GM23248 (cell line): ENCODE measurements at regions not wholly inside any gene's neighbourhood (a gene's known extent, or its start where the extent isn't known, plus 50 kb on each side); places are given as distances from the start of the nearest gene placed in this dataset.
A peak's percentile ranks its signal among the peaks of the same experiment; 100 is the strongest.

ENCODE experiments used
- DNase-seq: peaks from one replicate; pipeline ENCODE4 v3.0.0-alpha.2; 2015
- H2AFZ ChIP-seq: fragments of 200-600 bp; sonication (generic); 2 replicates; pipeline ENCODE4 v1.6.1; 2016; ENCODE audit warnings: antibody characterized with exemption
- H3F3A ChIP-seq: fragments of 200-600 bp; sonication (generic); 2 replicates; pipeline ENCODE4 v1.6.1; 2016; ENCODE audit warnings: mild to moderate bottlenecking, antibody characterized with exemption, mixed run types; ENCODE audit not compliant: insufficient read depth
- H3K27ac ChIP-seq: fragments of 200-600 bp; sonication (generic); 2 replicates; pipeline ENCODE4 v1.5.1; 2016; ENCODE audit warnings: mild to moderate bottlenecking
- H3K27me3 ChIP-seq: fragments of 200-600 bp; sonication (generic); replicated peaks from 2 replicates; pipeline ENCODE4 v1.6.1; 2016; ENCODE audit warnings: mild to moderate bottlenecking; ENCODE audit not compliant: insufficient read depth
- H3K36me3 ChIP-seq: fragments of 200-600 bp; sonication (generic); 2 replicates; pipeline ENCODE4 v1.6.1; 2016; ENCODE audit warnings: low read depth, mild to moderate bottlenecking
- H3K4me1 ChIP-seq: fragments of 200-600 bp; sonication (generic); 2 replicates; pipeline ENCODE4 v1.6.1; 2016; ENCODE audit warnings: mild to moderate bottlenecking; ENCODE audit not compliant: insufficient read depth
- H3K4me2 ChIP-seq: fragments of 200-600 bp; sonication (generic); one replicate; pipeline ENCODE4 v1.6.1; 2016; ENCODE audit warnings: mild to moderate bottlenecking; ENCODE audit not compliant: unreplicated experiment
- H3K4me3 ChIP-seq: fragments of 200-600 bp; sonication (generic); 2 replicates; pipeline ENCODE4 v1.5.1; 2016; ENCODE audit warnings: mild to moderate bottlenecking
- H3K79me2 ChIP-seq: fragments of 200-600 bp; sonication (generic); 2 replicates; pipeline ENCODE4 v1.6.1; 2016; ENCODE audit warnings: mild to moderate bottlenecking; ENCODE audit not compliant: insufficient read depth
- H3K9ac ChIP-seq: fragments of 200-600 bp; sonication (generic); 2 replicates; pipeline ENCODE4 v1.6.1; 2016; ENCODE audit warnings: mild to moderate bottlenecking
- H3K9me2 ChIP-seq: fragments of 200-600 bp; sonication (generic); 2 replicates; pipeline ENCODE4 v1.6.1; 2016; ENCODE audit warnings: mixed run types, mild to moderate bottlenecking, moderate library complexity; ENCODE audit not compliant: insufficient read depth
- H3K9me3 ChIP-seq: fragments of 200-600 bp; sonication (generic); one replicate; pipeline ENCODE4 v1.6.1; 2017; ENCODE audit warnings: low read depth
- H4K20me1 ChIP-seq: fragments of 200-600 bp; sonication (generic); 2 replicates; pipeline ENCODE4 v1.6.0; 2016; ENCODE audit not compliant: insufficient read depth
- EZH2 ChIP-seq: fragments of 200-600 bp; sonication (generic); IDR thresholded peaks from 2 replicates; pipeline ENCODE4 v1.6.1; 2018; ENCODE audit warnings: antibody characterized with exemption, mild to moderate bottlenecking; ENCODE audit not compliant: insufficient read depth, poor library complexity, severe bottlenecking
- EZH2phosphoT487 ChIP-seq: fragments of 200-600 bp; sonication (generic); IDR thresholded peaks from 2 replicates; pipeline ENCODE4 v1.6.1; 2018; ENCODE audit warnings: antibody characterized with exemption, moderate library complexity, mild to moderate bottlenecking, low read depth; ENCODE audit not compliant: insufficient read depth
- WGBS, 2 experiments: methylation state at CpG; one replicate each; pipeline ENCODE4 v1.1.6; 2015 to 2017; ENCODE audit warnings: low lambda C conversion rate in 2 of 2, low coverage in 1 of 2; ENCODE audit errors: missing lambda C conversion rate in 2 of 2; 5-methylcytosine and 5-hydroxymethylcytosine counted together
- in situ Hi-C: fragments of 300-500 bp; cut with MboI; formaldehyde crosslinking; loops from 2 replicates; pipeline ENCODE4 v1.15.0; 2020

DNA sequence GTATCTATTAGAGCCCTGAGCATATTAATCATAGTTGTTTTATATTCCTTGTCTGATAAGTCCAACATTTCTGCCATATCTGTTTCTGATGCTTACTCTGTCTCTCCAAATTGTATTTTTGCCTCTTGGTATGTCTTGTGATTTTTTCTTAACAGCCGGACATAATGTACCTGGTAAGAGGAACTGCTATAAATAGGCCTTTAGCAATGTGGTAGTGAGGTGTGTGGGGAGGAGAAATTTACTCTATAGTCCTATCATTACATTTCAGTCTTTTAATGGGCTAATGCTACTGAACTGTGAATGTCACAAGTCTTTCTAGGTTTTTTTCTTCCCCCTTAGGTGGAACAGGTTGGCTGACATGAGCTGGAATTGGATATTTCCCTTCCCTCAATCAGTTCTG is 176.1 kb upstream of the FGF10 start:
- Histone ChIP-seq H3K9me3 (no peaks in the 10 kb centered on the region), H2AFZ (no peak overlapping the region), H3K36me3 (no peaks in the 10 kb centered on the region), H3K9ac (no peak overlapping the region), H3K4me2 (no peak overlapping the region), H3K9me2 (no peaks in the 10 kb centered on the region; the same call in 1 of the 2 replicates), H3K27ac (no peak overlapping the region), H3K79me2 (no peaks in the 10 kb centered on the region), H3K27me3 (peaks cover 4% of the 10 kb centered on the region; the same call in 1 of the 2 replicates), H3F3A (no peaks in the 10 kb centered on the region), H3K4me1 (no peaks in the 10 kb centered on the region), H4K20me1 (no peaks in the 10 kb centered on the region), H3K4me3 (no peak overlapping the region)
- DNase-seq = no peak
- TF ChIP-seq EZH2phosphoT487 = no peak
- TF ChIP-seq EZH2 = no peak
- WGBS, 2 experiments = 55 to 77% methylated on average over 1 of the region's 1 CpG
- in situ Hi-C loops = no loop called here

DNA sequence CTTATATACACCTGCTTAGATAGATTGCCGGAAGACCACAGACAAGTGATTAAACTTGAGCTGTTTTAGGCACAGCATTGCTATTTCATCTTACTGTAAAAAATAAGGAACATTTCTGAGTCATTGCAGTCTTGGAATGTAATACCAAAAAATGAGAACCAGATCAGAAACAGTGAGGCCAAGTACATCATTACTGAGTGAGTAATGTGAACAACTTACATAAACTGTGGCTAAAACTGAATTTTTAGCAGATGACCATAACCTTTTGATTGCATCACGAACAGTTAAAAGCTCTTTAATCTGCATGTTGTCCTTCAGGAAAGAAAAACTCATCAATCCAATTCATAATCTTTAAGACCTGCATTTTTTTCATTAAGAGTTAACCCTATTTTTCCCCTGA is 157.1 kb upstream of the FGF10 start:
- no peak for TF ChIP-seq EZH2
- 0 out of 2 replicates have a peak, but pooled peaks have one; percentile 72 for TF ChIP-seq EZH2phosphoT487
- Histone ChIP-seq H3K27me3 (peaks cover 66% of the 10 kb centered on the region), H3K27ac (no peak overlapping the region)

DNA sequence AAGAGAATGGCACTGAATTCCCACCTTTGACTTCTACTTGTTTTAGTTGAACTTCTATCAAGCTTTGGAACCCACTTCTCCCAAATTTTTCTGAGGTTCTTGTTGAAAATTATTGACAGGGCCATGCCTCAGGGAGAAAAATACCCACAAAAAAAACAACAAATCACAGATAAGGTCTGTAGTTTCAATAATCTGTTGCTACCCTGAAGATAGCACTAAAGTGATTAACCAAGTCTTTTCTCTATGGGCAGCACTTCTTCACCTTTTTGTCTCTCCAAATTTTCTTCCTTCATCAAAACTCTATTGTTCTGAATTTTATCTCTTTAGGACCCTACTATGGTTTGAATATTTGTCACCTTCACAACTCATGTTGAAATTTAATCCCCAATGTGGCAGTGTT is 154.3 kb upstream of the FGF10 start:
- H3K36me3 ChIP-seq = no peaks in the 10 kb centered on the region
- H3K27me3 ChIP-seq = peaks cover 64% of the 10 kb centered on the region
- no peak overlapping the region for H3K9ac ChIP-seq
- H4K20me1 ChIP-seq = no peaks in the 10 kb centered on the region
- H3K27ac ChIP-seq = no peak overlapping the region
- no peak overlapping the region for H2AFZ ChIP-seq
- peaks cover 6% of the 10 kb centered on the region for H3K4me1 ChIP-seq
- no peak for DNase-seq
- no peak overlapping the region for H3K4me2 ChIP-seq
- H3K9me3 ChIP-seq = no peaks in the 10 kb centered on the region
- H3K9me2 ChIP-seq = no peaks in the 10 kb centered on the region
- TF ChIP-seq EZH2 = no peak
- TF ChIP-seq EZH2phosphoT487 = no peak
- no peak overlapping the region for H3K4me3 ChIP-seq
- no peaks in the 10 kb centered on the region for H3K79me2 ChIP-seq
- in situ Hi-C loops = no loop called here
- H3F3A ChIP-seq = peaks cover 19% of the 10 kb centered on the region

More for the DNA sequence above, 157.1 kb upstream of the FGF10 start:
- 1 to 3% methylated on average over 2 of the region's 2 CpGs for WGBS, 2 experiments
- Histone ChIP-seq H3K9me3 (no peaks in the 10 kb centered on the region), H2AFZ (no peak overlapping the region), H3K4me2 (no peak overlapping the region), H4K20me1 (no peaks in the 10 kb centered on the region), H3K4me1 (peaks cover 6% of the 10 kb centered on the region), H3K9ac (no peak overlapping the region), H3K36me3 (no peaks in the 10 kb centered on the region), H3K4me3 (no peak overlapping the region), H3K79me2 (no peaks in the 10 kb centered on the region), H3F3A (peaks cover 19% of the 10 kb centered on the region), H3K9me2 (no peaks in the 10 kb centered on the region)
- in situ Hi-C loops = no loop called here
- peak; percentile 86 for DNase-seq

DNA sequence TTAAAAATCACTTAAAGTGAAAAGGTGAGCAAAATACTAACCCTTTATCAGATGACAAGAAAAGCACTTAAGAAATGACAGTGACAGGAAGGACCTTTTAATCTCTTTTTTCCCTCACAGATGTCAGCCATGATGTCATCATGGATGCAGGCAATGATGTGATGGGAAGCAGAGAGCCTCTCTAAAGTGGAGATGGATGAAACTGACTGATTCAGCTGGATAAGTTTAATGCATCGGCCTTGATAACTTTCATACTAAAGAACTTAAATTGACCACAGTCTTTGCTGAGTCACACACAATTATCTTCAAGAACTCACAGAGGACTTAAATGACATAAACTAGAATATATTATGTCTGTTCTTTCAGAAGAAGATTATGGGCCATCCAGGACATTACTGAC is 153.2 kb upstream of the FGF10 start:
- H3K36me3 ChIP-seq = no peaks in the 10 kb centered on the region
- H3K9ac ChIP-seq = no peak overlapping the region
- DNase-seq = no peak
- no peaks in the 10 kb centered on the region for H3K9me2 ChIP-seq
- no peaks in the 10 kb centered on the region for H3K79me2 ChIP-seq
- H3F3A ChIP-seq = peaks cover 19% of the 10 kb centered on the region
- no peak overlapping the region for H2AFZ ChIP-seq
- H3K4me3 ChIP-seq = no peak overlapping the region
- in situ Hi-C loops = no loop called here
- H3K4me2 ChIP-seq = no peak overlapping the region
- 67% methylated on average over 1 of the region's 1 CpG for WGBS, 2 experiments
- H3K9me3 ChIP-seq = no peaks in the 10 kb centered on the region
- no peak for TF ChIP-seq EZH2phosphoT487
- H4K20me1 ChIP-seq = no peaks in the 10 kb centered on the region
- no peak overlapping the region for H3K27ac ChIP-seq
- H3K4me1 ChIP-seq = peaks cover 6% of the 10 kb centered on the region
- peaks cover 58% of the 10 kb centered on the region for H3K27me3 ChIP-seq

DNA sequence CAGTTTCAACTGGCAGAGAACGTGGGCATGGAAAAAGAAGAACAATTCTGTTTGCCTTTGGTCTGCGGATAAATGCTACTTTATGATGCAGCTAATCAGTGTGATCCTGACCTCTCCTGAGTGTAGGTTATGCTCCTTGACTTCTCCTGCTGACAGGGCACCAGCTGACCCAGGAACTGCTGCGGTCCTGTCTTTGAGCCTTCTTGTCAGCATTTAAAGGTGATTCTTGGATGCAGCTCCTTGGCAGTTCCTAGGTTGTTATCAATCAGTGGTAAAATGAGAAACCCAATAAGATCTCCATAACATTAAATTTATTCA is 150.3 kb upstream of the FGF10 start:
- DNase-seq = no peak
- no peaks in the 10 kb centered on the region for H3K9me3 ChIP-seq
- no peak overlapping the region for H3K27ac ChIP-seq
- no peaks in the 10 kb centered on the region for H4K20me1 ChIP-seq
- no peaks in the 10 kb centered on the region for H3K4me1 ChIP-seq
- no peaks in the 10 kb centered on the region for H3K36me3 ChIP-seq
- in situ Hi-C loops = loop anchor here (10.0 kb wide), 1 partner anchor 235 kb away; no protein-coding TSS in a partner anchor
- no peak overlapping the region for H3K9ac ChIP-seq
- no peaks in the 10 kb centered on the region for H3F3A ChIP-seq
- no peak overlapping the region for H2AFZ ChIP-seq
- no peaks in the 10 kb centered on the region for H3K79me2 ChIP-seq
- 16 to 25% methylated on average over 3 of the region's 3 CpGs for WGBS, 2 experiments
- peaks cover 61% of the 10 kb centered on the region for H3K27me3 ChIP-seq
- H3K4me2 ChIP-seq = no peak overlapping the region
- TF ChIP-seq EZH2phosphoT487 (no peak), EZH2 (no peak)
- H3K9me2 ChIP-seq = no peaks in the 10 kb centered on the region
- no peak overlapping the region for H3K4me3 ChIP-seq
